ENCODE measurements at regions not wholly inside any gene's neighbourhood (a gene's known extent, or its start where the extent isn't known, plus 50 kb on each side); places are given as distances from the start of the nearest gene placed in this dataset.

GRCh38 chr2:194491409-194492115 is 1165.5 kb upstream of the SLC39A10 start:
- 72 to 84% (median 76%) methylated on average over 2 of the region's 2 CpGs for whole genome bisulfite sequencing, 5 donors
- Histone ChIP-seq H3K4me1 (no peaks in the 10 kb centered on the region), H3K27ac (no peak overlapping the region), H3K4me3 (no peak overlapping the region), H3K9me3 (no peaks in the 10 kb centered on the region), H3K36me3 (no peaks in the 10 kb centered on the region), H3K27me3 (no peaks in the 10 kb centered on the region)
- intact Hi-C loops (cut with DNase I; ENCODE audit: low total_unique reads) = no loop called here
- no peak for DNase-seq
- no peak for TF ChIP-seq POLR2AphosphoS5 (IDR thresholded peaks at IDR 0.05)
- no peak for TF ChIP-seq POLR2A (IDR thresholded peaks at IDR 0.05)
- TF ChIP-seq, protein P1, sequence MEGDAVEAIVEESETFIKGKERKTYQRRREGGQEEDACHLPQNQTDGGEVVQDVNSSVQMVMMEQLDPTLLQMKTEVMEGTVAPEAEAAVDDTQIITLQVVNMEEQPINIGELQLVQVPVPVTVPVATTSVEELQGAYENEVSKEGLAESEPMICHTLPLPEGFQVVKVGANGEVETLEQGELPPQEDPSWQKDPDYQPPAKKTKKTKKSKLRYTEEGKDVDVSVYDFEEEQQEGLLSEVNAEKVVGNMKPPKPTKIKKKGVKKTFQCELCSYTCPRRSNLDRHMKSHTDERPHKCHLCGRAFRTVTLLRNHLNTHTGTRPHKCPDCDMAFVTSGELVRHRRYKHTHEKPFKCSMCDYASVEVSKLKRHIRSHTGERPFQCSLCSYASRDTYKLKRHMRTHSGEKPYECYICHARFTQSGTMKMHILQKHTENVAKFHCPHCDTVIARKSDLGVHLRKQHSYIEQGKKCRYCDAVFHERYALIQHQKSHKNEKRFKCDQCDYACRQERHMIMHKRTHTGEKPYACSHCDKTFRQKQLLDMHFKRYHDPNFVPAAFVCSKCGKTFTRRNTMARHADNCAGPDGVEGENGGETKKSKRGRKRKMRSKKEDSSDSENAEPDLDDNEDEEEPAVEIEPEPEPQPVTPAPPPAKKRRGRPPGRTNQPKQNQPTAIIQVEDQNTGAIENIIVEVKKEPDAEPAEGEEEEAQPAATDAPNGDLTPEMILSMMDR (IDR thresholded peaks at IDR 0.05) = no peak
- no peak for TF ChIP-seq EP300 (IDR thresholded peaks at IDR 0.05)

GRCh38 chr2:194486326-194486725 is 1170.7 kb upstream of the SLC39A10 start:
- intact Hi-C loops (cut with DNase I; ENCODE audit: low total_unique reads) = no loop called here
- 73 to 89% (median 77%) methylated on average over 4 of the region's 4 CpGs for WGBS, 5 donors
- Histone ChIP-seq H3K9me3 (no peaks in the 10 kb centered on the region), H3K4me3 (no peak overlapping the region), H3K27me3 (no peaks in the 10 kb centered on the region), H3K36me3 (no peaks in the 10 kb centered on the region), H3K27ac (no peak overlapping the region), H3K4me1 (no peaks in the 10 kb centered on the region)
- no peak for TF ChIP-seq POLR2AphosphoS5 (IDR thresholded peaks at IDR 0.05)
- TF ChIP-seq, protein P1 (IDR thresholded peaks at IDR 0.05) = no peak
- no peak for TF ChIP-seq EP300 (IDR thresholded peaks at IDR 0.05)
- TF ChIP-seq POLR2A (IDR thresholded peaks at IDR 0.05) = no peak
- DNase-seq = no peak

DNA sequence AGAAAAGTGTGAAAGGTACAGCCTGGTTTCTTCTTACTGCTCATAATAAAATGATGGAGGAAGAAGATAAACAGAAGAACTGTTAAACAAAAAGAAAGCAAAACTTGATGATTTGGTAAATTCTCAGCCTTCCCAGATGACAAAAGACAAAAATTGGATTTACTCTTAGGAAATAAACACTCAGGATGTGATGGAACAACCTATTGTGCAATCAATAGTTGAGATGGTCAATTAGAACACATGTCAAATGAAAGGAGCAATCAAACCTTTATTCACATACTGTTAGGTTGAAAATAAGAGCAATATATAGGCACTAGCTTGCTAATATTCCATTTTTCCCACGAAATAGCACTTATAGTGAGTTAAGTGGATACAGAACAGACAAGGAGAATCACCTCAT is 1174.0 kb upstream of the SLC39A10 start:
- H3K9me3 ChIP-seq = no peaks in the 10 kb centered on the region
- no peaks in the 10 kb centered on the region for H3K36me3 ChIP-seq
- no peaks in the 10 kb centered on the region for H3K4me1 ChIP-seq
- no peak overlapping the region for H3K27ac ChIP-seq
- WGBS, 5 donors = 16 to 44% (median 33%) methylated on average over 1 of the region's 1 CpG
- TF ChIP-seq EP300 (IDR thresholded peaks at IDR 0.05) (no peak), POLR2A (IDR thresholded peaks at IDR 0.05) (no peak), POLR2AphosphoS5 (IDR thresholded peaks at IDR 0.05) (no peak)
- TF ChIP-seq, protein P1 (IDR thresholded peaks at IDR 0.05) = no peak
- H3K27me3 ChIP-seq = no peaks in the 10 kb centered on the region
- intact Hi-C loops (cut with DNase I; ENCODE audit: low total_unique reads) = no loop called here
- no peak overlapping the region for H3K4me3 ChIP-seq
- DNase-seq = no peak

GRCh38 chr2:194465641-194466040 is 1191.4 kb upstream of the SLC39A10 start:
- H3K36me3 ChIP-seq = no peaks in the 10 kb centered on the region
- intact Hi-C loops (cut with DNase I; ENCODE audit: low total_unique reads) = no loop called here
- no peak overlapping the region for H3K27ac ChIP-seq
- no peaks in the 10 kb centered on the region for H3K27me3 ChIP-seq
- no peak overlapping the region for H3K4me3 ChIP-seq
- no peaks in the 10 kb centered on the region for H3K4me1 ChIP-seq
- TF ChIP-seq, protein P1 (IDR thresholded peaks at IDR 0.05) = no peak
- no peak for TF ChIP-seq POLR2A (IDR thresholded peaks at IDR 0.05)
- DNase-seq = no peak
- no peaks in the 10 kb centered on the region for H3K9me3 ChIP-seq
- 69 to 76% (median 75%) methylated on average over 3 of the region's 3 CpGs for WGBS, 5 donors

All from stomach (tissue), 8 donors.